Right lobe of liver (tissue), 6 donors: ENCODE measurements at regions not wholly inside any gene's neighbourhood (a gene's known extent, or its start where the extent isn't known, plus 50 kb on each side); places are given as distances from the start of the nearest gene placed in this dataset.

Source experiments
- ATAC-seq, 4 donors: fragments of 200-7000 bp; cut with Tn5 transposase; one replicate each; pipeline ENCODE4 v1.9.1; 2020; ENCODE audit warnings: mild to moderate bottlenecking in 4 of 4, moderate library complexity in 4 of 4
- DNase-seq, 3 donors: peaks; one replicate each; pipeline ENCODE4 v3.0.0-alpha.2; 2020
- H3K27ac ChIP-seq, 3 donors: fragments of 200-600 bp; one replicate each; pipeline ENCODE4 v1.8.0; 2022
- H3K27me3 ChIP-seq, 2 donors: fragments of 200-600 bp; one replicate each; pipeline ENCODE4 v1.8.0; 2022
- H3K36me3 ChIP-seq, 4 donors: fragments of 200-600 bp; sonication (generic) in 1 of 4; one replicate each; pipeline versions ENCODE4 v1.5.1 to v1.8.0; 2017 to 2022; ENCODE audit warnings: control low read depth in 1 of 4
- H3K4me1 ChIP-seq, 4 donors: fragments of 200-600 bp; sonication (generic) in 1 of 4; one replicate each; pipeline versions ENCODE4 v1.5.1 to v1.8.0; 2017 to 2022; ENCODE audit warnings: control low read depth in 1 of 4
- H3K4me3 ChIP-seq, 3 donors: fragments of 200-600 bp; one replicate each; pipeline ENCODE4 v1.8.0; 2022
- H3K9me3 ChIP-seq, 4 donors: fragments of 200-600 bp; sonication (generic) in 1 of 4; one replicate each; pipeline versions ENCODE4 v1.5.1 to v1.8.0; 2017 to 2022; ENCODE audit warnings: control low read depth in 1 of 4
- POLR2A ChIP-seq: fragments of 450-650 bp; IDR thresholded peaks from one replicate; pipeline ENCODE4 v1.6.1; 2017; ENCODE audit warnings: antibody characterized with exemption, mild to moderate bottlenecking
- WGBS: methylation state at CpG from one replicate; pipeline ENCODE4 v1.1.6; 2018; ENCODE audit warnings: low coverage, low lambda C conversion rate; ENCODE audit not compliant: insufficient coverage; ENCODE audit errors: missing lambda C conversion rate; 5-methylcytosine and 5-hydroxymethylcytosine counted together
- intact Hi-C, 2 donors: fragments of 100-400 bp; cut with DNase I; formaldehyde crosslinking; loops; one replicate each; pipeline versions ENCODE4 v1.11.2 to v1.14.1; 2022
- TF ChIP-seq, protein P1 (sequence below), 4 donors: fragments of 200-600 bp in 3 of 4; fragments of 450-650 bp in 1 of 4; IDR thresholded peaks; one replicate each; pipeline versions ENCODE4 v1.5.1 to v1.8.0; 2016 to 2022; ENCODE audit warnings: antibody characterized with exemption in 4 of 4, mild to moderate bottlenecking in 2 of 4
- donor health status: DM: no; HTN: yes; CAD: no.
- donor health status: DM: no; HTN: no; CAD: no.
- donor health status: DM: no; HTN: no; CAD: no.
- donor health status: DM: no; HTN: yes; CAD: no.
- donor health status: DM: no; HTN: yes; CAD: no.

DNA sequence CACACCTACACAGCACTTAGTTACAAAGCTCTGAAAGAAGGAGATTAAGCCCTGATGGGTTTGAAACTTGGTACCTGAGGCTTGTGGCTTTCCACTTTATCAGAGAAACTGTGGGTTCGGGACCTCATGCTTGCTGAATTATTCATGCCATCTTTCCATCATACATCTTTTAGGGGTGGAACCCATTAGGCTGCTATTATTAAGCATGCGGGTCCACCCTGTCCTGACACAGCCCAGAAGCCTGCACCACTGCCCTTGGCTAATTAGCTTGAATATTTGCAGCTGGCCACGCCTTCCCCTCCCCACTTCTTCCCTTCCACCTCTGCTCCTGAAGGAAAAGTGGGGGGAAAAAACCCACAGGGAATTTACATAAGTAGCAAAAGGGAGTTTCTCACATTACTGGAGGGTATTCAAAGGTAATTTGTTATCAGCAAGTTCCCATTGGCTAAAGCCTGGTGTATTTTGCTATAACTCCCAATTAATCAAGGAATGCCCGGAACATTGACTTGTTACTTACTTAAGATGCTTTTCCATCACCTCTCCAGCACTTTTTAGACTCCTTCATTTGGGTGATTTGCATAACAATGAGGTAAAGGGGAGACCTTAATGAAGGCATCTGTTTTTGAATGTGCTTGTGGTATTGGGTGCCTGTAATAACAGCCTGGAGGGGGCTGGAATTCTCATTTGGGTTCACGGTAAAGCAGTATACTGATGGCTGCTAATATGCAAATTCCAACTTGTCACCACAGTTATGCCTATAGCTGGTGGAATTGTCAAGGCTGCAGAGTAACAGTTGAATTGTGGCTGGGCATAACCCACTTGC is 231.7 kb upstream of the GATB start:
- no peak overlapping the region for H3K27ac ChIP-seq
- intact Hi-C loops: no loop called here
- no peaks in the 10 kb centered on the region for H3K27me3 ChIP-seq
- no peaks in the 10 kb centered on the region for H3K4me1 ChIP-seq
- no peaks in the 10 kb centered on the region for H3K9me3 ChIP-seq
- no peak for ATAC-seq
- H3K36me3 ChIP-seq: no peaks in the 10 kb centered on the region
- 81% methylated on average over 3 of the region's 5 CpGs for WGBS
- TF ChIP-seq, protein P1, sequence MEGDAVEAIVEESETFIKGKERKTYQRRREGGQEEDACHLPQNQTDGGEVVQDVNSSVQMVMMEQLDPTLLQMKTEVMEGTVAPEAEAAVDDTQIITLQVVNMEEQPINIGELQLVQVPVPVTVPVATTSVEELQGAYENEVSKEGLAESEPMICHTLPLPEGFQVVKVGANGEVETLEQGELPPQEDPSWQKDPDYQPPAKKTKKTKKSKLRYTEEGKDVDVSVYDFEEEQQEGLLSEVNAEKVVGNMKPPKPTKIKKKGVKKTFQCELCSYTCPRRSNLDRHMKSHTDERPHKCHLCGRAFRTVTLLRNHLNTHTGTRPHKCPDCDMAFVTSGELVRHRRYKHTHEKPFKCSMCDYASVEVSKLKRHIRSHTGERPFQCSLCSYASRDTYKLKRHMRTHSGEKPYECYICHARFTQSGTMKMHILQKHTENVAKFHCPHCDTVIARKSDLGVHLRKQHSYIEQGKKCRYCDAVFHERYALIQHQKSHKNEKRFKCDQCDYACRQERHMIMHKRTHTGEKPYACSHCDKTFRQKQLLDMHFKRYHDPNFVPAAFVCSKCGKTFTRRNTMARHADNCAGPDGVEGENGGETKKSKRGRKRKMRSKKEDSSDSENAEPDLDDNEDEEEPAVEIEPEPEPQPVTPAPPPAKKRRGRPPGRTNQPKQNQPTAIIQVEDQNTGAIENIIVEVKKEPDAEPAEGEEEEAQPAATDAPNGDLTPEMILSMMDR (IDR thresholded peaks at IDR 0.05): no peak
- no peak for TF ChIP-seq POLR2A
- DNase-seq: no peak
- H3K4me3 ChIP-seq: no peak overlapping the region

DNA sequence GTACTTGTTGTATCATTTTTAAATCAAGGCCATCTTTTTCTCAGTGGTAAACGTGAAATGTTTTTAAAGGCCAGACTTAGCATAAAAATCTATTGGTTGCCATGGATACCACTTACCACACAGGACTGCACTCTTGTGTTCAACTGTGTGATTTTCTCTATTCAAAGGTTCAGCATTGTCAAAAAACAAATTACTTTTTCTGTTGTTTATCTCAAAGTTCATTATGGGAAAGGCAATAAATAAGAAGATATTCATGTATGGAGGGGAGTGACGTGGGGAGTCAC is 231.0 kb upstream of the GATB start:
- DNase-seq (no peak), ATAC-seq (no peak)
- intact Hi-C loops: no loop called here
- Histone ChIP-seq H3K36me3 (no peaks in the 10 kb centered on the region), H3K9me3 (no peaks in the 10 kb centered on the region), H3K4me1 (no peaks in the 10 kb centered on the region), H3K27ac (no peak overlapping the region), H3K4me3 (no peak overlapping the region), H3K27me3 (no peaks in the 10 kb centered on the region)
- WGBS: 49% methylated on average over 2 of the region's 2 CpGs
- TF ChIP-seq, protein P1 (IDR thresholded peaks at IDR 0.05): no peak
- no peak for TF ChIP-seq POLR2A

DNA sequence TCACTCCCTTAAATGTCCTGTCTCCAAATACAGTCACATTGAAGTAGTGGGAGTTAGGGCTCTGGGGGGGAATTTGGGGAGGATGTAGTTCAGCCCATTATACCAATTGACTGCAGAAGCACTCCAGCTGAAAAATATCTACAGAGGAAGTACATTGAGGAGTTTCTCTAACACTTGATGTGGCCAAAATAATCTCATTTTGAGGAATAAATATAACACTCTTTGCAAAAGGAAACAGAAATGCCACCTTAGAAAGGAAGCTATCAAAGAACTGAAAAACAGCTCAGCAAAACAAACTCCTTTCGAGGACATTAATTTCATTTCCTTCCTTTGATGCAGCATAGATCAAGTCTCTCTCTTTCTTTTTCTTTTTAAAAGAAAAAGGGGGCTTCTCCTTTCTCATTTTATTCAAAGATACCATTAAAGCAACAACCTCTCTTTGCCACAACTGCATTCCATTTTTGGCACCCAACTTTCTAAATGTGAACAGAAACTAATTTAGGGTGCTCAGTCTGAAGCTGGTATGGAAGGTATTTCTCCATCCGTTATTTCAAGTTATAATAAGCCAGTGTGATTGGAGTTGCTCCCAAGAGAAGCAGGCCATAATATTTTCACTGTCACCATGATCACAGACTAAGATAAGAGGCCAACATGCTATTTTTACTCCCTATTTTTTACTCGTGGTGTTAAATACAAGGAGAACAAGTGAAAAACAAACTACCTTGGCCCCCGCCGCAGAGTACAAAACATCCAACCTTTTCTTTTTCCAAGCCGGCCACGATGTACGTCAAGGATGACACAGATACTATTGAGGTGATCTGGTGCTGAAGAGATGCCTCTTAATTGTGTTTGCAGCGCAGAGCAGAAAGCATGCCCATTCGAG is 230.4 kb upstream of the GATB start:
- TF ChIP-seq, protein P1 (IDR thresholded peaks at IDR 0.05): no peak
- TF ChIP-seq POLR2A: no peak
- no peak overlapping the region for H3K27ac ChIP-seq
- WGBS: 66% methylated on average over 10 of the region's 10 CpGs
- DNase-seq: no peak
- no peaks in the 10 kb centered on the region for H3K4me1 ChIP-seq
- H3K4me3 ChIP-seq: no peak overlapping the region
- no peaks in the 10 kb centered on the region for H3K9me3 ChIP-seq
- H3K36me3 ChIP-seq: no peaks in the 10 kb centered on the region
- no peaks in the 10 kb centered on the region for H3K27me3 ChIP-seq
- intact Hi-C loops: no loop called here
- no peak for ATAC-seq

DNA sequence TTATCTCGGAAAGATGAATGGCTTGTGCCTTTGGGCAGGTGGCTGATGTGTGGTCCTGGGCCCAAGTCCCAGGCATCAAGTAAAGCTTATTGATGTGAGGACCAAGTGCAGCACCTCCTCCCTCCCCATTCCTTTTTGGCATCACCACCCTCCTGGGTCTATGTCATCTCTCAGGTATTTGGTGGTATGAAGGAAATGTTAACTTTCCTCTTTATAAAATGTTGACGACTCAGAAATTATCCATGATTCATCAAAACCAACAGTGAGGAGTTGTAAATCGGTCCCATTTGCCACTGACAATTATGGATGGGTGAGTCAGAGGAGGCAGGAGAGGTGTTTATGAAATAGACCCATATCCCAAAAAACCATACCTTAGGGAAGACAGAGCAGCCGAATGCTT is 229.4 kb upstream of the GATB start:
- Histone ChIP-seq H3K4me1 (no peaks in the 10 kb centered on the region), H3K36me3 (no peaks in the 10 kb centered on the region), H3K4me3 (no peak overlapping the region), H3K27ac (no peak overlapping the region), H3K9me3 (no peaks in the 10 kb centered on the region), H3K27me3 (no peaks in the 10 kb centered on the region)
- ATAC-seq (no peak), DNase-seq (no peak)
- intact Hi-C loops: no loop called here
- 74% methylated on average over 3 of the region's 4 CpGs for WGBS
- no peak for TF ChIP-seq POLR2A
- TF ChIP-seq, protein P1 (IDR thresholded peaks at IDR 0.05): no peak
